Loucy (cell line): ENCODE measurements at regions not wholly inside any gene's neighbourhood (a gene's known extent, or its start where the extent isn't known, plus 50 kb on each side); places are given as distances from the start of the nearest gene placed in this dataset.

Experiments used
- EZH2phosphoT487 ChIP-seq: fragments of 200-600 bp; IDR thresholded peaks from 2 replicates; pipeline ENCODE4 v1.6.1; 2018; ENCODE audit warnings: antibody characterized with exemption, mild to moderate bottlenecking, moderate library complexity, borderline replicate concordance
- TF ChIP-seq, protein P1 (sequence below): fragments of 200-600 bp; sonication (generic); conservative IDR thresholded peaks from 2 replicates; pipeline ENCODE4 v1.5.1; 2014; ENCODE audit warnings: mild to moderate bottlenecking, antibody characterized with exemption, low read length

DNA sequence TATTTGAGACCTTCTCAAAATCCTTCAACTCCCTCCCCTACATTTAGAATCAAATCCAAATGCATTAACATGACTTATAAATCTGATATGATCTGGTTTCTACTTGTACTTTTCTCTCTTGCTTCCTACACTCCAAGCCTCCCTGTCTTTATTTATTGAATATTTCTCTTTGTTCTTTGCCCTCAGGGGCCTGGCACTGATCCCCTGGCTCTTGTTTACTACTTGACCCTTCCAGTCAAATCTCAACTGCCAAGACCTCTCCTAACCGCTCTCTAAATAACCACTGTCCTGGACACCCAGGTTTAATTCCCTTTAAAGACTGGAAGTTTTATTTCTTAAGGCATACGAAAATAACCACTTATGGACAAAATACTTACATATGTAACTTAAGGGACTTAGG, 248.9 kb downstream of the CHRM3 start:
- TF ChIP-seq, protein P1, sequence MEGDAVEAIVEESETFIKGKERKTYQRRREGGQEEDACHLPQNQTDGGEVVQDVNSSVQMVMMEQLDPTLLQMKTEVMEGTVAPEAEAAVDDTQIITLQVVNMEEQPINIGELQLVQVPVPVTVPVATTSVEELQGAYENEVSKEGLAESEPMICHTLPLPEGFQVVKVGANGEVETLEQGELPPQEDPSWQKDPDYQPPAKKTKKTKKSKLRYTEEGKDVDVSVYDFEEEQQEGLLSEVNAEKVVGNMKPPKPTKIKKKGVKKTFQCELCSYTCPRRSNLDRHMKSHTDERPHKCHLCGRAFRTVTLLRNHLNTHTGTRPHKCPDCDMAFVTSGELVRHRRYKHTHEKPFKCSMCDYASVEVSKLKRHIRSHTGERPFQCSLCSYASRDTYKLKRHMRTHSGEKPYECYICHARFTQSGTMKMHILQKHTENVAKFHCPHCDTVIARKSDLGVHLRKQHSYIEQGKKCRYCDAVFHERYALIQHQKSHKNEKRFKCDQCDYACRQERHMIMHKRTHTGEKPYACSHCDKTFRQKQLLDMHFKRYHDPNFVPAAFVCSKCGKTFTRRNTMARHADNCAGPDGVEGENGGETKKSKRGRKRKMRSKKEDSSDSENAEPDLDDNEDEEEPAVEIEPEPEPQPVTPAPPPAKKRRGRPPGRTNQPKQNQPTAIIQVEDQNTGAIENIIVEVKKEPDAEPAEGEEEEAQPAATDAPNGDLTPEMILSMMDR, result no peak
- TF ChIP-seq EZH2phosphoT487, result no peak
